C4-2B (cell line): ENCODE measurements at regions not wholly inside any gene's neighbourhood (a gene's known extent, or its start where the extent isn't known, plus 50 kb on each side); places are given as distances from the start of the nearest gene placed in this dataset.

Source experiments
- CTCF ChIP-seq: fragments of 450-650 bp; conservative IDR thresholded peaks from 2 replicates; pipeline ENCODE4 v1.5.1; 2017; ENCODE audit warnings: mild to moderate bottlenecking
- ZFX ChIP-seq: fragments of 450-650 bp; IDR thresholded peaks from 2 replicates; pipeline ENCODE4 v1.6.1; 2017

GRCh38 chr2:2762166-2762908 is 431.3 kb upstream of the MYT1L start:
- TF ChIP-seq CTCF: no peak
- TF ChIP-seq ZFX: no peak
